GM12892 (cell line): ENCODE measurements at regions not wholly inside any gene's neighbourhood (a gene's known extent, or its start where the extent isn't known, plus 50 kb on each side); places are given as distances from the start of the nearest gene placed in this dataset.

Experiments used
- POLR2A ChIP-seq: IDR thresholded peaks from 2 replicates; pipeline ENCODE4 v1.6.1; 2011; ENCODE audit warnings: low read depth, low read length, control low read depth
- POLR2AphosphoS5 ChIP-seq: IDR thresholded peaks from 2 replicates; pipeline ENCODE4 v1.6.1; 2011; ENCODE audit warnings: low read depth, low read length, control low read depth

GRCh38 chr1:193614275-193614674 is 427.9 kb upstream of the B3GALT2 start:
- TF ChIP-seq POLR2AphosphoS5, result no peak
- no peak for TF ChIP-seq POLR2A
